BE2C (cell line): ENCODE measurements at regions not wholly inside any gene's neighbourhood (a gene's known extent, or its start where the extent isn't known, plus 50 kb on each side); places are given as distances from the start of the nearest gene placed in this dataset.

ENCODE experiments used
- DNase-seq: peaks from one replicate; pipeline ENCODE4 v3.0.0-alpha.2; 2020
- H3K27me3 ChIP-seq: fragments of 250-450 bp; sonication (Bioruptor Pico); 2 replicates; pipeline ENCODE4 v1.5.1; 2020; ENCODE audit warnings: mild to moderate bottlenecking
- H3K36me3 ChIP-seq: fragments of 250-450 bp; sonication (Bioruptor Pico); 2 replicates; pipeline ENCODE4 v1.5.1; 2020; ENCODE audit warnings: mild to moderate bottlenecking
- H3K4me1 ChIP-seq: fragments of 250-450 bp; sonication (Bioruptor Pico); 2 replicates; pipeline ENCODE4 v1.5.1; 2020
- H3K4me3 ChIP-seq: 2 replicates; pipeline ENCODE4 v1.5.1; 2011; ENCODE audit warnings: low read depth, low read length
- H3K9me3 ChIP-seq: fragments of 250-450 bp; sonication (Bioruptor Pico); 2 replicates; pipeline ENCODE4 v1.5.1; 2020
- CTCF ChIP-seq: IDR thresholded peaks from 2 replicates; pipeline ENCODE4 v1.5.1; 2012; ENCODE audit warnings: mild to moderate bottlenecking, low read depth, low read length

- no peaks in the 10 kb centered on the region for H3K27me3 ChIP-seq
- TF ChIP-seq CTCF = no peak
- H3K36me3 ChIP-seq = no peaks in the 10 kb centered on the region
- DNase-seq = no peak
- no peaks in the 10 kb centered on the region for H3K9me3 ChIP-seq
- no peak overlapping the region for H3K4me3 ChIP-seq
- no peaks in the 10 kb centered on the region for H3K4me1 ChIP-seq
Observed at GRCh38 chr10:64075604-64076003, 554.4 kb downstream of the REEP3 start.

- Histone ChIP-seq H3K4me3 (no peak overlapping the region), H3K27me3 (no peaks in the 10 kb centered on the region), H3K9me3 (no peaks in the 10 kb centered on the region), H3K36me3 (no peaks in the 10 kb centered on the region), H3K4me1 (no peaks in the 10 kb centered on the region)
- no peak for DNase-seq
- no peak for TF ChIP-seq CTCF
Observed at GRCh38 chr10:64076322-64076940, 555.2 kb downstream of the REEP3 start.

- no peak overlapping the region for H3K4me3 ChIP-seq
- no peaks in the 10 kb centered on the region for H3K36me3 ChIP-seq
- TF ChIP-seq CTCF = no peak
- DNase-seq = no peak
- no peaks in the 10 kb centered on the region for H3K9me3 ChIP-seq
- no peaks in the 10 kb centered on the region; the same call in 1 of the 2 replicates for H3K4me1 ChIP-seq
- no peaks in the 10 kb centered on the region for H3K27me3 ChIP-seq
Observed at GRCh38 chr10:64079341-64079740, 558.1 kb downstream of the REEP3 start.

- no peaks in the 10 kb centered on the region; the same call in 1 of the 2 replicates for H3K4me1 ChIP-seq
- no peak overlapping the region for H3K4me3 ChIP-seq
- TF ChIP-seq CTCF = no peak
- H3K27me3 ChIP-seq = no peaks in the 10 kb centered on the region
- no peaks in the 10 kb centered on the region for H3K9me3 ChIP-seq
- no peaks in the 10 kb centered on the region for H3K36me3 ChIP-seq
- no peak for DNase-seq
Observed at GRCh38 chr10:64080071-64080470, 558.9 kb downstream of the REEP3 start.

GRCh38 chr10:64081947-64082482 lies 560.8 kb downstream of the REEP3 start:
- no peak for DNase-seq
- Histone ChIP-seq H3K9me3 (no peaks in the 10 kb centered on the region), H3K36me3 (no peaks in the 10 kb centered on the region), H3K27me3 (no peaks in the 10 kb centered on the region), H3K4me1 (no peaks in the 10 kb centered on the region; the same call in 1 of the 2 replicates), H3K4me3 (no peak overlapping the region)
- no peak for TF ChIP-seq CTCF

GRCh38 chr10:64086083-64086767 lies 565.0 kb downstream of the REEP3 start:
- no peak for DNase-seq
- Histone ChIP-seq H3K4me1 (no peaks in the 10 kb centered on the region; the same call in 1 of the 2 replicates), H3K36me3 (no peaks in the 10 kb centered on the region), H3K4me3 (no peak overlapping the region), H3K9me3 (no peaks in the 10 kb centered on the region), H3K27me3 (no peaks in the 10 kb centered on the region)
- no peak for TF ChIP-seq CTCF
